ENCODE measurements at regions not wholly inside any gene's neighbourhood (a gene's known extent, or its start where the extent isn't known, plus 50 kb on each side); places are given as distances from the start of the nearest gene placed in this dataset.
"Not testable (repeated sequence)": the region's sequence is repeated elsewhere in the genome, so short reads cannot be mapped to it uniquely, and the experiment has no call there.

DNA sequence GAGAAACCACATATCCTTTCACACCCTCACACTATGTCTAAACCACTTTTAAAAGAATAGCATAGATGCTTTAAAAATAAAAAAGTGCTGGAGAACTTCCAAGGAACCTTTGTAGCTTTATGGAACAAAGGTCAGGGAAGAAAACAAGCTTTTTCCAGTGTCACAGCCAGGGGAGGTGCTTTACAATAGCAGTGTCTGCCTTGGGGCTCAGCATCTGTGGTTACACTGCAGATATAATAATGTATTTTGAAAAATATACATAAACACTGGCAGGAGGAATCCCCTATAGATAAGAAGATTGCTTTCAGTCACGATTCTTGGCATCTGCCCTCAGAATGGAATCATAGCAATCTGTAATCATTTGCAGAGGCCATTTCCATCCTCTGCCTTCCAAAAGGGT lies 362.4 kb upstream of the LRRC3B start:
- no peak for DNase-seq (ENCODE audit: low read depth in 2 of 2, low spot score in 1 of 2)

DNA sequence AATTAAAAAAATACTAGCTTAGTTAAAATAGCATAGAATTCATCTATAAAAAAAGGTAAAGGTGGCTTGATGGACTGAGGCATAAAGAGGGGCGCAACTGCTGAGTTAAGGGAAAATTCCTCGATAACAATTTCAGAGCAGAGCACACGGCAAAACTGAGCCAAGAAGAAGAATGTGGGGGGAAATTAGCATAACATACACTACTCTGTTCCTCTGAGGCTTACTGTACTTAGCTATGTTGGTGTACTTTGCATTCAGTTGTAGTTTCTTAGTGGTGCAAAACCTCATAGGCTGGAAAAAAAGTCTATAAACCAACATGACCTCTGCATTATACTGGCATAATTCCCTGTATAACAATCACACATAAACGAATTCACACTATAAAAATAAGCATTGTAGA lies 357.9 kb upstream of the LRRC3B start:
- no peak for DNase-seq (ENCODE audit: low read depth in 2 of 2, low spot score in 1 of 2)

DNA sequence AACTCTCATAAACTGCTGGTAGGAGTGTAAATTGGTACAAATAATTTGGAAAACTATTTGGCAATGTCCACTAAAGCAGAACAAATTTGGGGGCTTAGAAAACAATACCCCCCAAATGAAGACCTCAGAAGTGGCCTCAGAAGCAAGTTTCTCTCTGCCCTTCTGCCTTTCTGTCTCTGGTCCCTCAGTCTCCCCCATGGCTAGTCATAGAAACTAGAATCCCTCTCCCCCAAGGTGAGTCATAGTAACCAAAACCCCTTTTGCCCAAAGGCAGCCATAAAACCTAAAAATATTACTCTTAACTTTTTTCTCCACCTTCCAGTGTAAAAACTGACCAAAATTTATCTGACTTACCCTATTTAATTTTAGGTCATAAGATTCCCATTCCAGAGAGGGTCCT lies 350.7 kb upstream of the LRRC3B start:
- DNase-seq (ENCODE audit: low read depth in 2 of 2, low spot score in 1 of 2), result no peak

DNA sequence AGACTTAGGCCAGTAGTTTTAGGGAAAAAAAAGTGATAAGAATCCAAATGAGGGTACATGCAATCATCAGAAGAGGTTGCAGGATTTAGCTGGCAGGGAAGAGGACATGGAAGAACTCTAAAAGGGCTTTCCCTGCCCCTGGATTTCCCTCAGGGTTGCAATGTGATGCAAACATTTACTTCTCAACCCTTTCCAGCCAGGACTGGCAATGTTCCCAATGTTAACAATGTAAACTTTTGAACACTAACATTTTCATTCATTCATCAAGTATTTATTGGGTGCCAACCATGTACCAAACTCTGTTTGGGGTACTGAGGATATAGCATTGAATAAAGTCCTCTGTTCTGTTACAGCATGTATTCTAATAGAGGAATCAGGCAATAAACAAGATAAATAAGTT lies 349.4 kb upstream of the LRRC3B start:
- DNase-seq (ENCODE audit: low read depth in 2 of 2, low spot score in 1 of 2), result no peak

DNA sequence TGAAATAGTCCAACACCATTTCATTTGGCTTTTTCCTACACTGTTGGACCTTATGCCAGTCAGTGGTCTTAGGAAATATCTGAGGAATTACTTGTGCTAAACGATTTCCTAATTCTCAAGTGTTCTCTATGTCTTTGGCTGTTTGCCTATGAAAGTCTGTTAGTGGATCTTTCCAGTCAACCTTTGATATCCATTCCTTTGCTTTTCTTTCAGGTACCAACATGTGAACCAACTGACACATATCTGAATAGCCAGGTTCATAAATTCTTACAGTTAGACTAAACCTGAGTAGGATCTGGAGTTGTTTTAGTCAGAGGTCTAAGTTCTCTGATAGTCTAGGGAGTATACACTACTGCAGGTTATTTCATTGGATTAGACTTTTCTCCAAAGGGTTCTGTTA lies 343.5 kb upstream of the LRRC3B start:
- DNase-seq (ENCODE audit: low read depth in 2 of 2, low spot score in 1 of 2), result no peak

DNA sequence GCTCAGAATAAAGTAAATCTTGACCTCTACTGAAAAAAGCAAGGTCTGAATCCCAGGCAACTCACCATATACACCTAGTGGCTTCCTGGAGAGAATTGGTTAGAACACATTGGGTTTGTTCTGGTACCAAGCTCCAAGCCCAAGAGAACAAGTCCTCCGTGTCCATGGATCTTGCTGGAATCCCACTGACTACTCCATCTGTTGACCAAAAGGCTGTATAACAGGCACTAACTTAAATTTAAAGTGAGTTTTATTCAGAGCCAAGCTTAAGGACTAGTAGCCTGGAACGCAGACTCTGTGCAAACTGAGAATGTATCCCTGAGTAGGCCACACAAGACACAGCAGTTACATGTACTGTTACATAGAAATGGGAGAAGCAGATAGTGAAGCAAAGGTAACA lies 342.1 kb upstream of the LRRC3B start:
- DNase-seq (ENCODE audit: low read depth in 2 of 2, low spot score in 1 of 2), result no peak

DNA sequence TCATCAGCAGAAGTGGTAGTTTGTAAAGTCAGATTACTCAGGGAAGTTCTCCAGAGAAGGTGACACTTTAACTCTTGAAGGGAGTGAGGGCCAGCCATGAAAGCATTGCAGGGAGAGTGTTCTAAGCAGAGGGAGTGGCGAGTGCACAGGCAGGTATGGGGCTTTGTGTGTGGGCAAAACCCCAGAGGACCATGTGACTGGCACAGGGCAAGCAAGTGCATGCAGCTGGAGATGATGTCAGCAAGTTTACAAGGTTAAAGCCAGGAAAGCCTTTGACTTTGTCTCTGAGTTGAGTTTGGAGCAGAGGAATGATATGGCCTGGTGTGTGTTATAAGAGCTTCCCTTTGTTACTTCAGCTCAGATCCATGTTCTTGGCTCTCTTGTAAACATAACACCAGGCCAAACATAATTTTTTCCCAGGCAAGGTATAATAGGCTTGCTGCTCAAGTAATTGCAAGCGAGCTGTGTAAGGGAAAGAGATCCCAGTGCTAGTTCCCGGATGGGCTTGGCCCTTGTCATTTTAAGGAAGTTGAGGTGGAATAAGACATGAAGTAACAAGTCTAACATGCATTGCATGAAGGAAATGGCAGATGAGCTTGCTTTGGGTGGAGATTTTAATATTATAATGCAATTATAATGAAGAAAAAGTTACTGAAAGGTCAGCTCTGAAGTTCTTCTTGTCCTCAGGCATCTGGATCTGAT lies 341.1 kb upstream of the LRRC3B start:
- no peak for DNase-seq (ENCODE audit: low read depth in 2 of 2, low spot score in 1 of 2)

DNA sequence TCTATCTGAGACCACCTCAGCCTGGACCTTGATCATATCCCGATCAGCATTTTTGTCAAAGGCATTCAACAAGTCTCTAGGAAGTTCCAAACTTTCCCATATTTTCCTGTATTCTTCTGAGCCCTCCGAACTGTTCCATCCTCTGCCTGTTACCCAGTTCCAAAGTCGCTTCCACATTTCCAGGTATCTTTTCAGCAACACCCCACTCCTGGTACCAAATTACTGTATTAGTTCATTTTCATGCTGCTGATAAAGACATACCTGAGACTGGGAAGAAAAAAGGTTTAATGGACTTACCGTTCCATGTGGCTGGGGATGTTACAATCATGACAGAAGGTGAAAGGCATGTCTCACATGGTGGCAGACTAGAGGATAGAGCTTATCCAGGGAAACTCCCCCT lies 338.1 kb upstream of the LRRC3B start:
- DNase-seq (ENCODE audit: low read depth in 2 of 2, low spot score in 1 of 2), result not testable (repeated sequence)

DNA sequence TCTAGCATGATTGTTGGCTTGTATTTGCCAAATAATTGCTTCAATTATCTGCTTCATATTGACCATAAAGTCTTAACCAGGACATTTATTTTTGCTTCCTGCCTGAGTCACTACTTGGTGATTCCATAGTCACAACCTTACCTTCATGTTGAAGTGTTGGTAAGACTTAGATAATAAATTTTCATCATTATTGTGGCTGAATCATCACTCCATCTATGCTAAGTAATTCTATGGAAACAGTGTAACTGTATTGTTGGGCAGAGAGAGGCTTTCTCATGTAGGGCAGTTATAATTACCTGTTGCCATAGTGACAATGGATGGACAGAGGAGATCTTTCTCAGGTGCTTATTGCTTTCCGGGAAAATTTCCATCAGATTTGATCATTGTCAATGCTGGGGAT lies 330.7 kb upstream of the LRRC3B start:
- DNase-seq (ENCODE audit: low read depth in 2 of 2, low spot score in 1 of 2), result no peak

DNA sequence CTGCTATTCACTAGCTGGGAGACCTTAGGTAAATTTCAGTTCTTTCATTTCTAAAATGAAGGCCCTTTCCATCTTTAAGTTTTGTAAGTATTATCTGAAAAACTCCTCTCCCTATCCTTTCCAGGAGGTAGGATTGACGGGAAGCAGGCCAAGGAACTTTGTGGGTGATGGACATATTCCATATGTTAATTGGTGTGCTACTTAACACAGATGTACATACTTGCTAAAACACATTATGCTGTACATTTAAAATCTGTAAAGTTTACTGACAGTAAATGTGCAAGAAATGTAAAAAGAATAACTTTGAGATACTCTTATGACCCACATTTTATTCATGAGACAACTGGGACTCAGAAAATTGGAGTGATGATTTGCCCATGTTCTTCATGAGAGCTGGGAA lies 329.8 kb upstream of the LRRC3B start:
- no peak for DNase-seq (ENCODE audit: low read depth in 2 of 2, low spot score in 1 of 2)

DNA sequence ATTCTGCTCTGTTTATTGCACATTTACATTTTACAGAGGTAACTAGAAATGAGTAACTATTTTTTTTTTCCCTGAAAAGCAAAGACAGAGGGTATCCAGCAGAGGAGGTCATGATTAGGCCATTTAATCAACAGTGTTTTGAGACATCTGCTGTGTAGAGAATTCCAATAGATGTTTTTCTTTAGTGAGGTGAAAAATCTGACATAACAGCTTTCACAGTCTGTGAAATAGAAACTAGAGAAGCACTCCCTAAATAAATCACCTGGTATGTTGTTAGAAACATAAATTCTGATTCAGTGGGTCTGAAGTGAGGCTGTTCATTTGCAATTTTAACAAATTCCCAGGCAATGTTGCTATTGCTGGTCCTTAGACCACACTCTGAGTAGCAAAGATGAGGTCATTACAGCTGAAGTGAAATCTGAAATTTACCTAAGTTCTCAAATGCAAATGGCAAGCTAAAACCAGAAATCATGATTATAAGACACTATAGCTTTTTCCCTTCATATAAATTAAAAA lies 329.2 kb upstream of the LRRC3B start:
- no peak for DNase-seq (ENCODE audit: low read depth in 2 of 2, low spot score in 1 of 2)

DNA sequence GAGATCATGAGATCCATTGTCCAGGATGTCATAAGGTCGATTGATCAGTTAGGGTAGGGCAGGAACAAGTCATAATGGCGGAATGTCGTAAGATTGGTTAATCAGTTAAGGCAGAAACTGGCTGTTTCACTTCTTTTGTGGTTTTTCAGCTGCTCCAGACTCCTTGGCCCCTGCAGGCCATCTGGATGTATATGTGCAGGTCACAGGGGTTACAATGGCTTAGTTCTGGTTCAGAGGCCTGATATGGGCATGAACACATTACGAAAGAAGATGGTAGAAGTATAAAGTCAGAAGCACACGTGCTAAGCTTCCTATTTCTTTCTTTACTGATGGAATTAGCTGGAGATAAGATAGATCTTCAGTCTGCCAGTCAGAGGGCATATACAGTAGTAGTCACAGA lies 315.4 kb upstream of the LRRC3B start:
- no peak for DNase-seq (ENCODE audit: low read depth in 2 of 2, low spot score in 1 of 2)

DNA sequence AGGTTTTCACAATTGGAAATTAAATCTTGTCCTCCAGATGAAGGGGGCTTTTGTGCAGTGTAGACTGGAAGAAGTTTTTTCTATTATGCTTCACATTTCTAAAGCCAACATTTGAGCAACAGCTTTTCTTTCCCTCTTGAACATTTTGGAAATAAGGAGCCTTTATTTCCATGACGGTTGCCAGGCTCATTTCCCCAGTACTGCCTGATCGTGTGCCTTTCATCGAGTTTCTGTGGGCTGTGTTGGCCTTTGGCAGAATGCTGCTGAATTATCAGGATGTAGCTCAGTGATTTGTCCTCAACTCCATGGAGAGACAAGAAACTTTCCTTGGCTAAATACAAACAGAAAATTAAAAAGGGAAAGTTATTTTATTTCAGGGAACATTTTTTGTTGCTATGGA lies 314.8 kb upstream of the LRRC3B start:
- no peak for DNase-seq (ENCODE audit: low read depth in 2 of 2, low spot score in 1 of 2)

DNA sequence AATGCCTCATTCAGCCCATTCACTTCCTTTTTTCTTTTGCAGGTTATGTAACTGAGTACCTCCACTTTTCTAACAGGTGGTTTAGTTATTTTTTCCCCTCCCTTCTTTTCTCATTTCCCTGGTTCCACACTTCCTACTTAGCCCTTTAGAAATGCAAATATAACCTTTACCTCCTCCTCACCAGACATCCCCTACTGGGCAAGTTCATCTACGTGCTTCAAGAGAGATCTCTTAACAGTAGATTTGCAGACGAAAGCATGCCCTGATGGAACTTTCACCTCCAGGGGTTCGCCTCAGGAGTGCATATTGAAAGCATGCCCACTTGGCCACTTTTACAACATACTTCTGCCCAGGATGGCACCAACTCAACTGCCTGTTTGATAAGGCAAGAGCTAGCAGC lies 314.1 kb upstream of the LRRC3B start:
- DNase-seq (ENCODE audit: low read depth in 2 of 2, low spot score in 1 of 2), result no peak

DNA sequence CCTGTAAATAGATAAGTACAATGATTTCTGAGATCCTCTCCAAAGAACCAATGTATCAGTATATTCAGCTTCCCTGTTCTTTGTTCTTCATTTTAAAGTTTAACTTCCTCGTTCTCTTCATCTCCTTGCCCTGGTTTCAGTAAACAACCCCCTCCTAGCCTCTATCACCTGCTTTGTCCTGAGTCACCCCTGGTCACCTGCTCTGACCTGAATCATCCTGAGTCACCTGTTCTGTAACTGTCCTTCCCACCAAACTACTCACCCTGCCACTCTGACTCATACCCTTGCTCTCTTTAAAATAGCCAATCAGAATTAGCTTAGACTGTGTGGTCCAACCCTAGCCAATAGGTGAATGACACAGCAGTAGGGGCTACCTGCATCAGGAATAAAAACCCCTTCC lies 313.0 kb upstream of the LRRC3B start:
- DNase-seq (ENCODE audit: low read depth in 2 of 2, low spot score in 1 of 2), result not testable (repeated sequence)

DNA sequence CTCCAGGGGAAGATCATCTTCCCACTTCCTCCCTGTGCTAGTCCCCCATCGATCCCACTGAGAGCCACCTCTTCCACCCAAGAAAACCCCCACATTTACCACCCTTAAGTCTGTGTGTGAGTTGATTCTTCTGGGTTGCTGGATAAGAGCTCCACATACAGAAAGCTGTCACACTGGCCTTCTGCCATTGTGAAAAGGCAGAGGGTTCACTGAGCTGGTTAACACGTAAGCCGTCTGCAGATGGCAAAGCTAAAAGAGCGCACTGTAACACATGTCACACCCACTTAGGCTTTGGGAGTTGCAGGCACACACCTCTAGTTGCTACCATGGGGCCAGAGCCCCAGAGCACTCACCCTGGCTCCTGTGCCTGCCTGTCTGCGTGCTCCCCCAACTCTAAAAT lies 309.8 kb upstream of the LRRC3B start:
- no peak for DNase-seq (ENCODE audit: low read depth in 2 of 2, low spot score in 1 of 2)

DNA sequence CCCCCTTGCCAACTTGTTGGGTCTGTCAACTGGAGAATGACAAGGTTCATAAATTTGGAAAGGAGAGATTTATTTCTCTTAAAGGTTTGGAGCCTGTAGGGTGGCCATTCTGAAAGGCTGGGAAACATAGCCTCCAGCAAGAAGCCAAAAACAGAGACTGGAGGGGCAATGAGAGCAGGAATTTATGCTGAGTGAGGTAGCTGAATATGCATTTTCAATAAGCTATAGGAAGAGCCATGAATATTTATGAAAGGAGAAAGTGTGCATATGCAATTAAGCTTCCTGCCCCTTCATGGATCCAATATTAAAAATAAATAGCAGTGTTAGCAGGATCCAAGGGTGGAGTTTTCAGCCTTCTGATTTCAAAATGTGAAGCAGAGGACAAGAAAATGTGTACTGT lies 306.1 kb upstream of the LRRC3B start:
- DNase-seq (ENCODE audit: low read depth in 2 of 2, low spot score in 1 of 2), result no peak

DNA sequence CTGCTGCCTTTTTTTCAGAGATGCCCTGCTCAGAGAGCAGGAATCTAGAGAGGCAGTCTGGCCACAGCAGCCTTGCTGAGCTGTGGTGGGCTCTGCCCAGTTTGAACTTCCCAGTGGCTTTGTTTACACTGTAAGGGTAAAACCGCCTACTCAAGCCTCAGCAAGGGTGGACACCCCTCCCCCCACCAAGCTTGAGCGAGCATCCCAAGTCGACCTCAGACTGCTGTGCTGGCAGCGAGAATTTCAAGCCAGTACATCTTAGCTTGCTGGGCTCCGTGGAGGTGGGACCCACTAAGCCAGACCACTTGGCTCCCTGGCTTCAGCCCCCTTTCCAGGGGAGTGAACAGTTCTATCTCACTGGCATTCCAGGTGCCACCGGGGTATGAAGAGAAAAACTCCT lies 298.8 kb upstream of the LRRC3B start:
- not testable (repeated sequence) for DNase-seq (ENCODE audit: low read depth in 2 of 2, low spot score in 1 of 2)

DNA sequence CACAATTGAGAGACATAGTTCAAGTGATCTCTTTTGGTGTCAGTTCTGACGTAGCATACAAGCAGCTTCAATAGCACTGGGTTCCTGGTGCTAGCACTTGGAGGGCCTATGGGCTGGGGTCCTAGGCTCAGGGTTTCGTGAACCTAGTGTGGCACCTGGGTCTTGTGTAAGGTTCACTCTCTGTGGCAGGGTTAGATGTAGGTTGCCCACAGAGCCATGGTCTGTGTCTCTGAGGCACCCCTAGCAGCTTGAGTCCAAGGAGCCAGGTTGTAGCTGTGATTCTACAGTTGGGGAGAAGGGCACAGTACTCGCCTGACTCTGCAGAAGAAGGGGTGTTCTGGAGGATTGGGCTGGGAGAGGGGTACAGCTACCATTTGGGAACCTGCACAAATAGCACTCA lies 282.6 kb upstream of the LRRC3B start:
- no peak for DNase-seq (ENCODE audit: low read depth in 2 of 2, low spot score in 1 of 2)

DNA sequence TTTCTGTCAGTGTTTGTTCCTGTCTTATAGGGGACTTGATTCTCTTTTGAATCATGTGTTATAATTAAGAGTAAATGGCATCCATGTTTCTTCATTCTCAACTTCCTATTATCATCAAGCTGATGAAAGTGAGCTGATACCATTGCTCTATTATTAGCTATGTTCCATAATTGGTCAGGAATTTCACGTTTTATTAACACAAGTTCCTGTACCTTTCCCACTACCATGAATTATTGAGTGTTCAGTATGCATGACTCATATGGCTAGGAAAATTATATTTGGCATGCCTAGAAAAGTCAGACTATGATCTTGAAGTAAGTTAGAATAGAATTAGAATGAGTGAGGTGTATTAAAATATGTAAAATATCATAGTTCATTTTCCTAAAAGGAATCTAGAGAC lies 278.9 kb upstream of the LRRC3B start:
- no peak for DNase-seq (ENCODE audit: low read depth in 2 of 2, low spot score in 1 of 2)

DNA sequence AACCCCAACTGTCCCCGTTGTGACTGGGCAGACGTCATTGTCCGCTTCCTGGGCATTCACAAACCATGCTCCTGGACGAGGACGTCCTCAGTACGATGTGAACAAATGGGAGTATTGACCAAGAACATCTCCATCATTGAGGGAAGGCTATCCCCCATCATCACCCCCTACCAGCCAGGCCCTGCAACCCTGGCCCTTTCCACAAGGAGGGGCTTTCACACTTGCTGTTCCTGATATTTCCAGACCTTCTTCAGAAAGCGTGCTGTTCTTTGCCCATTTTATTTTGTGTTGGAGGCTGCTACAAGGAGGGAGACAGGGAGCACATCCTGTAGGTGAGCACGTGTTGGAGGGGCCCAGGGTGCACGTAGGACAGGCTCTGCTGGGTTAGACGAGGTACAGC lies 277.0 kb upstream of the LRRC3B start:
- no peak for DNase-seq (ENCODE audit: low read depth in 2 of 2, low spot score in 1 of 2)

DNA sequence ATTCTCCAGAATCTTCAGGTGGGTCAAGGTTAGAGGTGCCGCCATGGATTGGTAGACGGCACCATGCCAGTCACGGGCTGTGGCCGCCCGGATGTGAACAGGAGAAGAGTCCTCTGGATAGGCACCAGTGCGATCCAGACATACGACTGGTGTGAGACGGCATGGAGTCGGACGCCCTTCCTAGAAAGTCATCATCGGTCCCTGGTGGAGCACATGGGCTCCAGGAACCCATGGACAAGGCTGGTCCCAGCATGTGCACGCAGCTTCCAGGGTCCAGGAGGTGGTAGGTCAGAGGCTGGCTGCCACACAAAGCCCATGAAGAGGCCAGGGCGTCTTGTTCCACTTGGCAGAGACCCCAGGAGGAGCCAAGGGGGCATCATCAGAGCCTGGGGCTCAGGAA lies 276.1 kb upstream of the LRRC3B start:
- DNase-seq (ENCODE audit: low read depth in 2 of 2, low spot score in 1 of 2), result no peak

DNA sequence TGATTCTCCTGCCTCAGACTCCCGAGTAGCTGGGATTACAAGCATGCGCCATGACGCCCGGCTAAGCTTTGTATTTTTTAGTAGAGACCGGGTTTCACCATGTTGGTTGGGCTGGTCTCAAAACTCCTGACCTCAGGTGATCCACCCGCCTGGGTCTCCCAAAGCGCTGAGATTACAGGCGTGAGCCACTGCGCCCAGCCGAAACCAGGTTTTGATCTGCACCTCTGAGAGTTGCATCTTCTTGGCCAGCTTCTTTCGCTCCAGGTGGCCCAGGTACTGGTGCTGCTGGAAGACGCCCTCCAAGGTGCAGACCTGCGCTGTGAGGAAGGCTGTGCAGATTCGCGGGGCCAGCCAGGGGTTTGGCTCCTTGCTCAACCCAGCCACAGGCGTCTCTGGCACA lies 275.4 kb upstream of the LRRC3B start:
- no peak for DNase-seq (ENCODE audit: low read depth in 2 of 2, low spot score in 1 of 2)

DNA sequence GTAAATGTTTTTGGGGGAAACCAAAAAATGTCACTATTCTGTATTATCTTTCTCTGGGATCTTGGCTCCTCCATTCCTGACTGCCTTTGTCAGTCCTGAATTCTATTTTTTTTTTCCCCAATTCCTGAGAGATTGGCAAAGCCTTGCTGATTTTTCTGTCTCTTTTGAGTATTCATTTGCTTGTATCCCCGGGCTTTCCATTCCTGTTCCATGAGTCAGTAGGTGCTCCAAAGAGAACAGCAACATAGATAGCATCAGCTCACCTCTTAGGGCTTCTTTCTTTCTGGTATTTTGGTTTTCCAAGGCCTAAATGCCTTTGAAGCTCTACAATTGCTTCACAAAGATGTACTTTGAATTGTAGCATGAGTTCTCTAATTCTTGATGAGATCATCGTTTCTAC lies 271.7 kb upstream of the LRRC3B start:
- no peak for DNase-seq (ENCODE audit: low read depth in 2 of 2, low spot score in 1 of 2)

Measured in stimulated activated CD8-positive, alpha-beta memory T cell treated with anti-CD3 and anti-CD28 coated beads, Interleukin-4, amount 100 ng/mL, for 4 hours (primary cell).